GM23338 (cell line): ENCODE measurements at regions not wholly inside any gene's neighbourhood (a gene's known extent, or its start where the extent isn't known, plus 50 kb on each side); places are given as distances from the start of the nearest gene placed in this dataset.

ENCODE experiments used
- EZH2 ChIP-seq: fragments of 200-600 bp; sonication (generic); IDR thresholded peaks from one replicate; pipeline ENCODE4 v1.8.0; 2017; ENCODE audit warnings: antibody characterized with exemption, mild to moderate bottlenecking, low read depth; ENCODE audit not compliant: unreplicated experiment
- EZH2phosphoT487 ChIP-seq: fragments of 200-600 bp; sonication (generic); IDR thresholded peaks from one replicate; pipeline ENCODE4 v1.8.1; 2018; ENCODE audit warnings: antibody characterized with exemption; ENCODE audit not compliant: unreplicated experiment
- POLR2AphosphoS5 ChIP-seq: IDR thresholded peaks from 2 replicates; pipeline ENCODE4 v1.6.1; 2016; ENCODE audit warnings: antibody characterized with exemption, low read depth
- TF ChIP-seq, protein P1 (sequence below): IDR thresholded peaks from 2 replicates; pipeline ENCODE4 v1.6.1; 2016; ENCODE audit warnings: antibody characterized with exemption
- TF ChIP-seq, protein P2 (sequence below): IDR thresholded peaks from one replicate; pipeline ENCODE4 v1.6.1; 2018; ENCODE audit warnings: antibody characterized with exemption; ENCODE audit not compliant: unreplicated experiment
- TF ChIP-seq, protein P3 (sequence below), 2 experiments: fragments of 200-600 bp in 1 of 2; sonication (generic) in 1 of 2; conservative IDR thresholded peaks; 2 replicates each; pipeline versions ENCODE4 v1.5.1 to v1.6.1; 2016 to 2017; ENCODE audit warnings: antibody characterized with exemption in 2 of 2, low read depth in 2 of 2, mild to moderate bottlenecking in 2 of 2, moderate library complexity in 1 of 2

DNA sequence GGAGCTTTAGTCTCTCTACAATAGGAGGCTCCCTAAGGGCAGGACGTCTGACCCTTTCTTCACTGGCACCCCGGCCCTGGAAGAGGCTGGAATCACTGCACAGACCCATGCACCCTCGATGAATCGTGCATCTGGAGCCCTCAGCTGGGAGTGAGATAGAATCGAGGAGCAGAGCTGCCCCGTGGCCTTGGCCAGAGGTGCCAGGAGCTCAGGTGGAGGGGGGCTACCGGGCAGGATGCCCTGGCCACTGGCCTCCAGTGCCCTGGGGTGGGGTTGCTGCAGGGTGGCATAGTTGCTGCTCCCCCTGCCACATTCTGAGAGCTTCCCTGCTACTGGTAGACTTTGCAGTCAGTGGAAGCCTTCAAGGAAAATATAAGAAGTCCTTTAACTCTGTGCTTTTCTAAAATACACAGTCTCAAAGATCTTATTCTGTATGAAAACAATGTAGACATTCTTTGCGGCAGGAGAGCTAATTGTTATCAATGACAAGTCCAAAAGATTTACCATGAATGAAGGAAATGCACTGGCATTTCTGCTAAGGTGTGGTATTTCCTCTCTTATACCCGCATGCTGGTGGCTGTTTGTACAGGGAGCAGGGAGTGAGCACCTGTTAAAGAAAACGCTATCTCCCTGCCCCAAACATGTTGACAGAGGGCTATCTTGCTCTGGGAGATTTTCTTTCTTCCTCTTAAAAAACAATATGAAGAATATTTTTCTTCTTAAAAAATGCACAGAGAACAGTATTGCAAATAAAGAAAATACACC, 122.8 kb downstream of the C6orf118 start:
- TF ChIP-seq, protein P1, sequence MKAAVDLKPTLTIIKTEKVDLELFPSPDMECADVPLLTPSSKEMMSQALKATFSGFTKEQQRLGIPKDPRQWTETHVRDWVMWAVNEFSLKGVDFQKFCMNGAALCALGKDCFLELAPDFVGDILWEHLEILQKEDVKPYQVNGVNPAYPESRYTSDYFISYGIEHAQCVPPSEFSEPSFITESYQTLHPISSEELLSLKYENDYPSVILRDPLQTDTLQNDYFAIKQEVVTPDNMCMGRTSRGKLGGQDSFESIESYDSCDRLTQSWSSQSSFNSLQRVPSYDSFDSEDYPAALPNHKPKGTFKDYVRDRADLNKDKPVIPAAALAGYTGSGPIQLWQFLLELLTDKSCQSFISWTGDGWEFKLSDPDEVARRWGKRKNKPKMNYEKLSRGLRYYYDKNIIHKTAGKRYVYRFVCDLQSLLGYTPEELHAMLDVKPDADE, result no peak
- TF ChIP-seq, protein P2, sequence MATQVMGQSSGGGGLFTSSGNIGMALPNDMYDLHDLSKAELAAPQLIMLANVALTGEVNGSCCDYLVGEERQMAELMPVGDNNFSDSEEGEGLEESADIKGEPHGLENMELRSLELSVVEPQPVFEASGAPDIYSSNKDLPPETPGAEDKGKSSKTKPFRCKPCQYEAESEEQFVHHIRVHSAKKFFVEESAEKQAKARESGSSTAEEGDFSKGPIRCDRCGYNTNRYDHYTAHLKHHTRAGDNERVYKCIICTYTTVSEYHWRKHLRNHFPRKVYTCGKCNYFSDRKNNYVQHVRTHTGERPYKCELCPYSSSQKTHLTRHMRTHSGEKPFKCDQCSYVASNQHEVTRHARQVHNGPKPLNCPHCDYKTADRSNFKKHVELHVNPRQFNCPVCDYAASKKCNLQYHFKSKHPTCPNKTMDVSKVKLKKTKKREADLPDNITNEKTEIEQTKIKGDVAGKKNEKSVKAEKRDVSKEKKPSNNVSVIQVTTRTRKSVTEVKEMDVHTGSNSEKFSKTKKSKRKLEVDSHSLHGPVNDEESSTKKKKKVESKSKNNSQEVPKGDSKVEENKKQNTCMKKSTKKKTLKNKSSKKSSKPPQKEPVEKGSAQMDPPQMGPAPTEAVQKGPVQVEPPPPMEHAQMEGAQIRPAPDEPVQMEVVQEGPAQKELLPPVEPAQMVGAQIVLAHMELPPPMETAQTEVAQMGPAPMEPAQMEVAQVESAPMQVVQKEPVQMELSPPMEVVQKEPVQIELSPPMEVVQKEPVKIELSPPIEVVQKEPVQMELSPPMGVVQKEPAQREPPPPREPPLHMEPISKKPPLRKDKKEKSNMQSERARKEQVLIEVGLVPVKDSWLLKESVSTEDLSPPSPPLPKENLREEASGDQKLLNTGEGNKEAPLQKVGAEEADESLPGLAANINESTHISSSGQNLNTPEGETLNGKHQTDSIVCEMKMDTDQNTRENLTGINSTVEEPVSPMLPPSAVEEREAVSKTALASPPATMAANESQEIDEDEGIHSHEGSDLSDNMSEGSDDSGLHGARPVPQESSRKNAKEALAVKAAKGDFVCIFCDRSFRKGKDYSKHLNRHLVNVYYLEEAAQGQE, result no peak
- TF ChIP-seq, protein P3, sequence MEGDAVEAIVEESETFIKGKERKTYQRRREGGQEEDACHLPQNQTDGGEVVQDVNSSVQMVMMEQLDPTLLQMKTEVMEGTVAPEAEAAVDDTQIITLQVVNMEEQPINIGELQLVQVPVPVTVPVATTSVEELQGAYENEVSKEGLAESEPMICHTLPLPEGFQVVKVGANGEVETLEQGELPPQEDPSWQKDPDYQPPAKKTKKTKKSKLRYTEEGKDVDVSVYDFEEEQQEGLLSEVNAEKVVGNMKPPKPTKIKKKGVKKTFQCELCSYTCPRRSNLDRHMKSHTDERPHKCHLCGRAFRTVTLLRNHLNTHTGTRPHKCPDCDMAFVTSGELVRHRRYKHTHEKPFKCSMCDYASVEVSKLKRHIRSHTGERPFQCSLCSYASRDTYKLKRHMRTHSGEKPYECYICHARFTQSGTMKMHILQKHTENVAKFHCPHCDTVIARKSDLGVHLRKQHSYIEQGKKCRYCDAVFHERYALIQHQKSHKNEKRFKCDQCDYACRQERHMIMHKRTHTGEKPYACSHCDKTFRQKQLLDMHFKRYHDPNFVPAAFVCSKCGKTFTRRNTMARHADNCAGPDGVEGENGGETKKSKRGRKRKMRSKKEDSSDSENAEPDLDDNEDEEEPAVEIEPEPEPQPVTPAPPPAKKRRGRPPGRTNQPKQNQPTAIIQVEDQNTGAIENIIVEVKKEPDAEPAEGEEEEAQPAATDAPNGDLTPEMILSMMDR (conservative IDR thresholded peaks at IDR 0.05; ENCODE audit: low read depth in 2 of 2), result no peak
- TF ChIP-seq EZH2phosphoT487 (no peak), EZH2 (no peak), POLR2AphosphoS5 (no peak)
